Heart right ventricle (tissue), 16 donors: ENCODE measurements at regions not wholly inside any gene's neighbourhood (a gene's known extent, or its start where the extent isn't known, plus 50 kb on each side); places are given as distances from the start of the nearest gene placed in this dataset.

Experiments
- ATAC-seq, 8 donors: fragments of 200-7000 bp; cut with Tn5 transposase; one replicate each; pipeline ENCODE4 v1.9.1; 2020; ENCODE audit warnings: mild to moderate bottlenecking in 8 of 8, moderate library complexity in 8 of 8, moderate number of reproducible peaks in 1 of 8
- DNase-seq, 2 donors: peaks; one replicate each; pipeline ENCODE4 v3.0.0-alpha.2; 2020
- H3K27ac ChIP-seq, 10 donors: fragments of 200-600 bp; sonication (generic) in 2 of 10; one replicate each; pipeline versions ENCODE4 v1.5.0 to v1.8.0; 2020 to 2022; ENCODE audit warnings: mild to moderate bottlenecking in 3 of 10
- H3K27me3 ChIP-seq, 7 donors: fragments of 200-600 bp; one replicate each; pipeline ENCODE4 v1.8.0; 2021 to 2022; ENCODE audit warnings: mild to moderate bottlenecking in 2 of 7
- H3K36me3 ChIP-seq, 9 donors: fragments of 200-600 bp; sonication (generic) in 1 of 9; one replicate each; pipeline versions ENCODE4 v1.5.0 to v1.8.0; 2020 to 2022; ENCODE audit warnings: mild to moderate bottlenecking in 2 of 9
- H3K4me1 ChIP-seq, 9 donors: fragments of 200-600 bp; sonication (generic) in 1 of 9; one replicate each; pipeline versions ENCODE4 v1.5.0 to v1.8.0; 2020 to 2022; ENCODE audit warnings: mild to moderate bottlenecking in 4 of 9
- H3K4me3 ChIP-seq, 10 donors: fragments of 200-600 bp; sonication (generic) in 2 of 10; one replicate each; pipeline versions ENCODE4 v1.5.0 to v1.8.0; 2020 to 2022; ENCODE audit warnings: mild to moderate bottlenecking in 7 of 10, moderate library complexity in 2 of 10
- H3K9me3 ChIP-seq, 11 donors: fragments of 200-600 bp in 10 of 11; sonication (generic) in 2 of 11; one replicate each; pipeline versions ENCODE4 v1.5.0 to v1.8.0; 2013 to 2022; ENCODE audit warnings: mild to moderate bottlenecking in 2 of 11, control low read depth in 1 of 11, moderate library complexity in 1 of 11
- WGBS, 2 donors: extraction: QIAGEN DNeasy Blood & Tissue Kit; methylation state at CpG; one replicate each; pipeline ENCODE4 v1.1.7; 2013; ENCODE audit warnings: inconsistent platforms in 1 of 2; 5-methylcytosine and 5-hydroxymethylcytosine counted together
- intact Hi-C, 10 donors: fragments of 100-400 bp; cut with DNase I; formaldehyde crosslinking; loops; one replicate each; pipeline versions ENCODE4 v1.11.1 to v1.14.2; 2022
- TF ChIP-seq, protein P1 (sequence below), 9 donors: fragments of 200-600 bp; sonication (generic) in 2 of 9; IDR thresholded peaks; one replicate each; pipeline versions ENCODE4 v1.5.0 to v1.8.0; 2021 to 2022; ENCODE audit warnings: antibody characterized with exemption in 9 of 9, mild to moderate bottlenecking in 5 of 9, moderate library complexity in 1 of 9
- donor health status: Arrhythmogenic right ventricular cardiomyopathy.
- donor health status: ischemic (EF 13 %, LVEDD 7.1; RV severe dilation, severe dysfunction).
- donor health status: healthy with polysubstance abuse.
- donor health status: DM: no; HTN: yes; CAD: no.
- donor health status: DM: no; HTN: no; CAD: no.
- donor health status: ischemic (EF 25% LVEDD 6.9; RV normal size, moderate dysfunction).
- donor health status: ischemic (EF 25% LVEDD 5.7; RV mildly dilated, moderate dysfunction).
- donor health status: healthy.
- donor health status: DM: yes; HTN: yes; CAD: no.
- donor health status: Ischemic cardiomyopathy.
- donor health status: ischemic (EF 35%, LVEDD 5.7; RV mildly dilated, moderate dysfunction).
- donor health status: nonischemic (EF 11% LVEDD 7.7; RV severe dilation, severe dysfunction).
- donor health status: DM: yes; HTN: yes; CAD: no.
- donor health status: PGD.
- donor health status: ischemic (EF 29% LVEDD 5.4; RV normal size, mild dysfunction).
- donor health status: nonischemic (EF 23%, LVEDD 6.1; RV moderate dilation, normal function).

DNA sequence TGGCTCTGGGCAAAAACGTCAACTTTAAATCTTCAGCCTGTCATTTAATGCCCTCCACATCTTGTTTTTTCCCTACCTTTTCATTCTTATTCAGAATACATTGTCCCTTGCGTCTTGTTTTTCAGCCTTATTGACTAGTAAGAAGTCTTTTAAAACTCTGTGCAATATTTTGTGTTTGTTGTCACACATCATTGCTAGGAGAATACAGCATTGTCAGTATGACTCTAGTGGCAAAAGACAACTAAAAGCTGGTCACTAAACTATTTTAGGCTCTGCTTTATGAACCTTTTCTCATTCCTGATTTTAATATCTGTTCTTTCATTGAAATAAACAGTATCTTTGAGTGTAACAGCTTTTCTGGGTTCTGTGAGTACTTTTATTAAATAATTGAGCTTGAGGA is 447.8 kb upstream of the CCDC179 start:
- no peaks in the 10 kb centered on the region for H3K27me3 ChIP-seq
- intact Hi-C loops = no loop called here
- DNase-seq = no peak
- TF ChIP-seq, protein P1, sequence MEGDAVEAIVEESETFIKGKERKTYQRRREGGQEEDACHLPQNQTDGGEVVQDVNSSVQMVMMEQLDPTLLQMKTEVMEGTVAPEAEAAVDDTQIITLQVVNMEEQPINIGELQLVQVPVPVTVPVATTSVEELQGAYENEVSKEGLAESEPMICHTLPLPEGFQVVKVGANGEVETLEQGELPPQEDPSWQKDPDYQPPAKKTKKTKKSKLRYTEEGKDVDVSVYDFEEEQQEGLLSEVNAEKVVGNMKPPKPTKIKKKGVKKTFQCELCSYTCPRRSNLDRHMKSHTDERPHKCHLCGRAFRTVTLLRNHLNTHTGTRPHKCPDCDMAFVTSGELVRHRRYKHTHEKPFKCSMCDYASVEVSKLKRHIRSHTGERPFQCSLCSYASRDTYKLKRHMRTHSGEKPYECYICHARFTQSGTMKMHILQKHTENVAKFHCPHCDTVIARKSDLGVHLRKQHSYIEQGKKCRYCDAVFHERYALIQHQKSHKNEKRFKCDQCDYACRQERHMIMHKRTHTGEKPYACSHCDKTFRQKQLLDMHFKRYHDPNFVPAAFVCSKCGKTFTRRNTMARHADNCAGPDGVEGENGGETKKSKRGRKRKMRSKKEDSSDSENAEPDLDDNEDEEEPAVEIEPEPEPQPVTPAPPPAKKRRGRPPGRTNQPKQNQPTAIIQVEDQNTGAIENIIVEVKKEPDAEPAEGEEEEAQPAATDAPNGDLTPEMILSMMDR (IDR thresholded peaks at IDR 0.05) = no peak
- no peaks in the 10 kb centered on the region for H3K36me3 ChIP-seq
- H3K4me3 ChIP-seq = no peak overlapping the region
- no peak for ATAC-seq
- H3K4me1 ChIP-seq = no peaks in the 10 kb centered on the region
- no peak overlapping the region for H3K27ac ChIP-seq
- peaks cover 0 to 4% (median 0%) of the 10 kb centered on the region in 11 donors for H3K9me3 ChIP-seq
- WGBS, 2 donors = 69 to 71% methylated on average over 2 of the region's 2 CpGs

GRCh38 chr11:23310276-23310675 is 450.0 kb upstream of the CCDC179 start:
- TF ChIP-seq, protein P1 (IDR thresholded peaks at IDR 0.05) = no peak
- H3K9me3 ChIP-seq = no peaks in the 10 kb centered on the region
- H3K4me3 ChIP-seq = no peak overlapping the region
- no peaks in the 10 kb centered on the region for H3K27me3 ChIP-seq
- DNase-seq = no peak
- no peaks in the 10 kb centered on the region for H3K36me3 ChIP-seq
- no peak overlapping the region for H3K27ac ChIP-seq
- no peaks in the 10 kb centered on the region for H3K4me1 ChIP-seq
- intact Hi-C loops = no loop called here
- WGBS, 2 donors = 85 to 97% methylated on average over 1 of the region's 1 CpG
- no peak for ATAC-seq

- Histone ChIP-seq H3K4me1 (no peaks in the 10 kb centered on the region), H3K27me3 (no peaks in the 10 kb centered on the region), H3K36me3 (no peaks in the 10 kb centered on the region), H3K27ac (no peak overlapping the region), H3K9me3 (peaks cover 0 to 7% (median 0%) of the 10 kb centered on the region in 11 donors), H3K4me3 (no peak overlapping the region)
- TF ChIP-seq, protein P1 (IDR thresholded peaks at IDR 0.05) = no peak
- 57 to 64% methylated on average over 5 of the region's 5 CpGs for WGBS, 2 donors
- intact Hi-C loops = no loop called here
- ATAC-seq (no peak), DNase-seq (no peak)
These were observed 452.0 kb upstream of the CCDC179 start for GRCh38 chr11:23311986-23312940.

DNA sequence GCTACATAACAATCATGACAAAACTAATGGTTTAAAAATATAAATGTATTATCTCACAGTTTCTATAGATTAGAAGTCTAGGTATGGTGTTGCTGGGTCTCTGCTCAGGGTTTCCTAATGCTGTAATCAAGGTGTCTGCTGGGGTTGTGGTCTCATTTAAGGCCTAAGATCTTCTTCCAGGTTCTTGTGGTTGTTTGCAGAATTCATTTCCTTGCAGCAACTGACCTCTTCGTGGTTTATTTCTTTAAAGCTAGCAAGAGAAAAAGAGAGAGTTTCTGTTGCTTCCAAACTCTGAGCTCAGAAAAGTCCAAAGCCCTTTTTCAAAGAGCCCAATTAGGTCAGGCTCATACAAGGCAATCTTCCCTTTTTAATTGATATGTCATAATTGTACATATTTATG is 452.7 kb upstream of the CCDC179 start:
- TF ChIP-seq, protein P1 (IDR thresholded peaks at IDR 0.05) = no peak
- H3K27ac ChIP-seq = no peak overlapping the region
- no peaks in the 10 kb centered on the region for H3K36me3 ChIP-seq
- H3K9me3 ChIP-seq = peaks cover 0 to 7% (median 0%) of the 10 kb centered on the region in 11 donors
- intact Hi-C loops = no loop called here
- DNase-seq = no peak
- 84 to 89% methylated on average over 1 of the region's 1 CpG for WGBS, 2 donors
- no peaks in the 10 kb centered on the region for H3K27me3 ChIP-seq
- no peak for ATAC-seq
- H3K4me1 ChIP-seq = no peaks in the 10 kb centered on the region
- H3K4me3 ChIP-seq = no peak overlapping the region
